PC-3 (cell line): ENCODE measurements at regions not wholly inside any gene's neighbourhood (a gene's known extent, or its start where the extent isn't known, plus 50 kb on each side); places are given as distances from the start of the nearest gene placed in this dataset.
A peak's percentile ranks its signal among the peaks of the same experiment; 100 is the strongest.

Experiments
- ATAC-seq: fragments of 200-7000 bp; cut with Tn5 transposase; 2 replicates; pipeline ENCODE4 v1.9.1; 2020; ENCODE audit warnings: mild to moderate bottlenecking, moderate library complexity
- BruUV-seq: library from RNA; stranded (reverse); fragments of 400-500 nt; replicated peaks from 2 replicates; lab custom pipeline; 2021; lab: Mats Ljungman, UMichigan
- CTCF ChIA-PET: fragments of 300-600 bp; sonication (Branson Sonifier 250); formaldehyde crosslinking; loops from one replicate; lab custom pipeline; 2022; ENCODE audit warnings: antibody characterized with exemption; lab: Charles Lee
- POLR2A ChIA-PET: fragments of 300-600 bp; sonication (Branson Sonifier 250); formaldehyde crosslinking; loops from one replicate; lab custom pipeline; 2022; ENCODE audit warnings: antibody characterized with exemption; ENCODE audit not compliant: unreplicated experiment; lab: Charles Lee
- DNase-seq: peaks from one replicate; pipeline ENCODE4 v3.0.0-alpha.2; 2015
- H2AFZ ChIP-seq: fragments of 300-600 bp; sonication (generic); 2 replicates; pipeline ENCODE4 v1.6.0; 2016; ENCODE audit warnings: antibody characterized with exemption, low read length
- H3F3A ChIP-seq: fragments of 300-600 bp; sonication (generic); one replicate; pipeline ENCODE4 v1.6.0; 2017; ENCODE audit warnings: antibody characterized with exemption, low read length, control low read depth, mild to moderate bottlenecking; ENCODE audit not compliant: unreplicated experiment
- H3K27ac ChIP-seq: fragments of 300-600 bp; sonication (generic); 2 replicates; pipeline ENCODE4 v1.5.1; 2016; ENCODE audit warnings: mild to moderate bottlenecking, low read length
- H3K27me3 ChIP-seq: fragments of 300-600 bp; sonication (generic); 2 replicates; pipeline ENCODE4 v1.6.1; 2016; ENCODE audit warnings: low read length, mixed read lengths
- H3K36me3 ChIP-seq: fragments of 300-600 bp; sonication (generic); 2 replicates; pipeline ENCODE4 v1.6.1; 2016; ENCODE audit warnings: low read depth, mixed run types, low read length, mixed read lengths
- H3K4me1 ChIP-seq: fragments of 300-600 bp; sonication (generic); 2 replicates; pipeline ENCODE4 v1.5.1; 2016; ENCODE audit warnings: low read length; ENCODE audit not compliant: insufficient read depth
- H3K4me2 ChIP-seq: fragments of 300-600 bp; sonication (generic); 2 replicates; pipeline ENCODE4 v1.6.0; 2016; ENCODE audit warnings: low read length
- H3K4me3 ChIP-seq: fragments of 300-600 bp; sonication (generic); 2 replicates; pipeline ENCODE4 v1.5.1; 2016; ENCODE audit warnings: mild to moderate bottlenecking, low read length, mixed read lengths
- H3K79me2 ChIP-seq: fragments of 300-600 bp; sonication (generic); 2 replicates; pipeline ENCODE4 v1.6.1; 2017; ENCODE audit warnings: low read length, mixed read lengths
- H3K9ac ChIP-seq: fragments of 300-600 bp; sonication (generic); 2 replicates; pipeline ENCODE4 v1.6.0; 2016; ENCODE audit warnings: mild to moderate bottlenecking, low read length
- H3K9me2 ChIP-seq: fragments of 300-600 bp; sonication (generic); replicated peaks from 2 replicates; pipeline ENCODE4 v1.6.1; 2016; ENCODE audit warnings: mixed run types, low read length, mixed read lengths
- H3K9me3 ChIP-seq: fragments of 300-600 bp; sonication (generic); 2 replicates; pipeline ENCODE4 v1.6.1; 2016; ENCODE audit warnings: low read length, mixed read lengths
- H4K20me1 ChIP-seq: fragments of 300-600 bp; sonication (generic); 2 replicates; pipeline ENCODE4 v1.6.1; 2016; ENCODE audit warnings: low read length, mixed read lengths
- CTCF ChIP-seq: fragments of 300-600 bp; sonication (generic); conservative IDR thresholded peaks from 2 replicates; pipeline ENCODE4 v1.5.1; 2017; ENCODE audit warnings: antibody characterized with exemption, low read depth, mild to moderate bottlenecking, low read length
- EZH2 ChIP-seq: fragments of 300-600 bp; sonication (generic); IDR thresholded peaks from one replicate; pipeline ENCODE4 v1.6.1; 2017; ENCODE audit warnings: antibody characterized with exemption, mild to moderate bottlenecking, low read length; ENCODE audit not compliant: unreplicated experiment
- EZH2phosphoT487 ChIP-seq: fragments of 300-600 bp; sonication (generic); IDR thresholded peaks from 2 replicates; pipeline ENCODE4 v1.6.1; 2018; ENCODE audit warnings: mild to moderate bottlenecking, antibody characterized with exemption, low read length, borderline replicate concordance
- intact Hi-C: fragments of 100-400 bp; cut with micrococcal nuclease; formaldehyde crosslinking; loops from 2 replicates; pipeline ENCODE4 v1.9.0; 2023

- BruUV-seq = no TSS peak
- CTCF ChIA-PET = no interaction called here
- intact Hi-C loops = no loop called here
These were observed 249.0 kb downstream of the NFKBIZ start for GRCh38 chr3:102098130-102098885.

GRCh38 chr3:102099913-102100312, 250.6 kb downstream of the NFKBIZ start:
- no peaks in the 10 kb centered on the region for H3F3A ChIP-seq
- no peaks in the 10 kb centered on the region for H4K20me1 ChIP-seq
- no peak overlapping the region for H3K27ac ChIP-seq
- no peaks in the 10 kb centered on the region for H3K79me2 ChIP-seq
- no peaks in the 10 kb centered on the region for H3K27me3 ChIP-seq
- DNase-seq (no peak), ATAC-seq (no peak)
- CTCF ChIA-PET = no interaction called here
- intact Hi-C loops = no loop called here
- H3K9me2 ChIP-seq = no peaks in the 10 kb centered on the region
- no TSS peak for BruUV-seq
- no peak overlapping the region for H3K9ac ChIP-seq
- POLR2A ChIA-PET = no interaction called here
- H3K4me3 ChIP-seq = no peak overlapping the region
- TF ChIP-seq EZH2phosphoT487 (no peak), EZH2 (no peak), CTCF (no peak)
- no peaks in the 10 kb centered on the region for H3K36me3 ChIP-seq
- H2AFZ ChIP-seq = no peak overlapping the region
- no peaks in the 10 kb centered on the region for H3K4me1 ChIP-seq
- no peak overlapping the region for H3K4me2 ChIP-seq
- no peaks in the 10 kb centered on the region for H3K9me3 ChIP-seq

More at GRCh38 chr3:102098130-102098885, 249.0 kb downstream of the NFKBIZ start:
- H2AFZ ChIP-seq = no peak overlapping the region
- no peak for TF ChIP-seq EZH2
- ATAC-seq (no peak), DNase-seq (no peak)
- H3F3A ChIP-seq = no peaks in the 10 kb centered on the region
- H3K79me2 ChIP-seq = no peaks in the 10 kb centered on the region
- H3K4me1 ChIP-seq = no peaks in the 10 kb centered on the region
- no peaks in the 10 kb centered on the region for H3K27me3 ChIP-seq
- no peak overlapping the region for H3K9ac ChIP-seq
- no peak overlapping the region for H3K4me3 ChIP-seq
- POLR2A ChIA-PET = interaction anchor here (0.6 kb wide), 2 partner anchors 16 to 1740 kb away, joined by 3 to 14 read pairs; no protein-coding TSS in a partner anchor
- no peaks in the 10 kb centered on the region for H4K20me1 ChIP-seq
- no peaks in the 10 kb centered on the region for H3K9me3 ChIP-seq
- H3K27ac ChIP-seq = no peak overlapping the region
- no peak overlapping the region for H3K4me2 ChIP-seq
- H3K36me3 ChIP-seq = no peaks in the 10 kb centered on the region
- H3K9me2 ChIP-seq = no peaks in the 10 kb centered on the region

- CTCF ChIA-PET = no interaction called here
- peaks cover 3% of the 10 kb centered on the region; the same call in 1 of the 2 replicates for H3K9me3 ChIP-seq
- H3K79me2 ChIP-seq = no peaks in the 10 kb centered on the region
- POLR2A ChIA-PET = no interaction called here
- DNase-seq (no peak), ATAC-seq (no peak)
- H3K9me2 ChIP-seq = no peaks in the 10 kb centered on the region
- no peak overlapping the region for H3K4me2 ChIP-seq
- no peak overlapping the region for H3K9ac ChIP-seq
- BruUV-seq = no TSS peak
- no peak overlapping the region for H3K4me3 ChIP-seq
- intact Hi-C loops = no loop called here
- H4K20me1 ChIP-seq = no peaks in the 10 kb centered on the region
- no peak overlapping the region for H3K27ac ChIP-seq
- H3K36me3 ChIP-seq = no peaks in the 10 kb centered on the region
- H3K4me1 ChIP-seq = peaks cover 5% of the 10 kb centered on the region; the same call in 1 of the 2 replicates
- H3F3A ChIP-seq = no peaks in the 10 kb centered on the region
- no peak for TF ChIP-seq CTCF
- TF ChIP-seq EZH2phosphoT487 = no peak
- TF ChIP-seq EZH2 = no peak
- H3K27me3 ChIP-seq = no peaks in the 10 kb centered on the region
- peak overlapping the region; percentile 11; the same call in 1 of the 2 replicates for H2AFZ ChIP-seq
These were observed 253.1 kb downstream of the NFKBIZ start for GRCh38 chr3:102102394-102102793.
